Colonic mucosa (tissue), 4 donors: ENCODE measurements at regions not wholly inside any gene's neighbourhood (a gene's known extent, or its start where the extent isn't known, plus 50 kb on each side); places are given as distances from the start of the nearest gene placed in this dataset.

Source experiments
- DNase-seq: peaks from one replicate; pipeline ENCODE4 v3.0.0-alpha.2; 2020
- H3K27ac ChIP-seq: fragments of 200-600 bp; one replicate; pipeline ENCODE4 v1.8.0; 2021
- H3K27me3 ChIP-seq: fragments of 200-600 bp; one replicate; pipeline ENCODE4 v1.8.0; 2021
- H3K36me3 ChIP-seq: fragments of 200-600 bp; one replicate; pipeline ENCODE4 v1.8.0; 2021
- H3K4me1 ChIP-seq: fragments of 200-600 bp; one replicate; pipeline ENCODE4 v1.8.0; 2021; ENCODE audit warnings: mild to moderate bottlenecking
- H3K4me3 ChIP-seq: fragments of 200-600 bp; one replicate; pipeline ENCODE4 v1.8.0; 2021
- H3K9ac ChIP-seq, 2 donors: one replicate each; pipeline ENCODE4 v1.7.0; 2013; ENCODE audit warnings: control low read depth in 2 of 2, low read depth in 2 of 2, low read length in 2 of 2
- H3K9me3 ChIP-seq: fragments of 200-600 bp; one replicate; pipeline ENCODE4 v1.8.0; 2021
- intact Hi-C: fragments of 100-400 bp; cut with DNase I; formaldehyde crosslinking; loops from one replicate; pipeline ENCODE4 v1.14.1; 2022
- TF ChIP-seq, protein P1 (sequence below): fragments of 200-600 bp; IDR thresholded peaks from one replicate; pipeline ENCODE4 v1.8.0; 2022; ENCODE audit warnings: antibody characterized with exemption, mild to moderate bottlenecking
- donor health status: healthy.
- donor health status: DM: no; HTN: no; CAD: no.
- donor health status: DM: no; HTN: no; CAD: no.

DNA sequence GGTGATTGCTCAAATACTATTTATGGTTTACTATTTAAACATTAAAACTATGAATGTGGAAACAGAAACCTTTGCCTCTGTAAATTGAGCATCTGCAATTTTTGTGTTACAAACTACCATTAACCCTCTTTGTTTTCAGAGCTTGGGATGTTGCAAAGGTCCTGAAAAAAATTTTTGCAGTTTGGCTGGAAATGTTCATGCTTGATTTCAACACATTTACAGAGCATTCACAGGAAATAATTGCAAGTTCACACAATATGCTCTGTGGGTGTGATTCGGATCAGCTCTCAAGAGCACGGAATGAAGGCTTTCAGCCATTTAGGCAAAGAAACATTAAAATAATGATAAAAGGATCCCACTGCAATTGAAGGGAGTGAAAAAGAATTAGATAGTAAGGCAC lies 232.9 kb downstream of the ATP23 start:
- no peak overlapping the region for H3K9ac ChIP-seq
- no peak overlapping the region for H3K27ac ChIP-seq
- no peaks in the 10 kb centered on the region for H3K4me1 ChIP-seq
- H3K4me3 ChIP-seq: no peak overlapping the region
- no peaks in the 10 kb centered on the region for H3K36me3 ChIP-seq
- DNase-seq: no peak
- H3K27me3 ChIP-seq: no peaks in the 10 kb centered on the region
- H3K9me3 ChIP-seq: no peaks in the 10 kb centered on the region
- intact Hi-C loops: no loop called here
- TF ChIP-seq, protein P1, sequence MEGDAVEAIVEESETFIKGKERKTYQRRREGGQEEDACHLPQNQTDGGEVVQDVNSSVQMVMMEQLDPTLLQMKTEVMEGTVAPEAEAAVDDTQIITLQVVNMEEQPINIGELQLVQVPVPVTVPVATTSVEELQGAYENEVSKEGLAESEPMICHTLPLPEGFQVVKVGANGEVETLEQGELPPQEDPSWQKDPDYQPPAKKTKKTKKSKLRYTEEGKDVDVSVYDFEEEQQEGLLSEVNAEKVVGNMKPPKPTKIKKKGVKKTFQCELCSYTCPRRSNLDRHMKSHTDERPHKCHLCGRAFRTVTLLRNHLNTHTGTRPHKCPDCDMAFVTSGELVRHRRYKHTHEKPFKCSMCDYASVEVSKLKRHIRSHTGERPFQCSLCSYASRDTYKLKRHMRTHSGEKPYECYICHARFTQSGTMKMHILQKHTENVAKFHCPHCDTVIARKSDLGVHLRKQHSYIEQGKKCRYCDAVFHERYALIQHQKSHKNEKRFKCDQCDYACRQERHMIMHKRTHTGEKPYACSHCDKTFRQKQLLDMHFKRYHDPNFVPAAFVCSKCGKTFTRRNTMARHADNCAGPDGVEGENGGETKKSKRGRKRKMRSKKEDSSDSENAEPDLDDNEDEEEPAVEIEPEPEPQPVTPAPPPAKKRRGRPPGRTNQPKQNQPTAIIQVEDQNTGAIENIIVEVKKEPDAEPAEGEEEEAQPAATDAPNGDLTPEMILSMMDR: no peak

DNA sequence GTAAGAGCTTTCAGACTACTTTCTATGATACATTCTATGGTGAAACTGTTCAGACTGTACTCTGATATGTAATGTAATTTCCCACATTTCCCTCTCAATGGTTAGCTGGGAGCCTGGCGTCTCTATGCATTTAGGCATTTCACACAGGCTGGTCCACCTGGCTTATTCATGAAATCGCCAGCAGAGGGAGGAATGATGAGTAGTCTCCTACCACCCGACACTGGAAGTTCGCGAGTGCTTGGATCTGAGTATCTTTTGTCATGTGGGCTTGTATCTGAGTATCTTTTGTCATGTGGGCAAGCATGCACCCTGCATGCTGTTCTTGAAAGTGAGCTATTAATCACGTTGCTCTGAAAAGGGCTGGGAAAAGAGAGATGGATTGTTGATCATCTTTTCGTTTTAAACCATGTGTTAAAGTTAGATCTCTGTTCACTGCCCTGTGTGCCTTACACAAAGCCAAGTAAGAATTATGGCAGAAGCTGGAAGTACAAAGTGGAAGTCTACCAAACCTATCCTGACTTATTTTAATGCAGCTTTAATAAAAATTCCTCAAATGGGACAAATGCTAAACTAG lies 235.0 kb downstream of the ATP23 start:
- no peaks in the 10 kb centered on the region for H3K36me3 ChIP-seq
- no peaks in the 10 kb centered on the region for H3K9me3 ChIP-seq
- H3K4me3 ChIP-seq: no peak overlapping the region
- TF ChIP-seq, protein P1: no peak
- no peak overlapping the region for H3K27ac ChIP-seq
- no peaks in the 10 kb centered on the region for H3K4me1 ChIP-seq
- intact Hi-C loops: no loop called here
- no peaks in the 10 kb centered on the region for H3K27me3 ChIP-seq
- peak; percentile 45 for DNase-seq
- H3K9ac ChIP-seq: no peak overlapping the region

DNA sequence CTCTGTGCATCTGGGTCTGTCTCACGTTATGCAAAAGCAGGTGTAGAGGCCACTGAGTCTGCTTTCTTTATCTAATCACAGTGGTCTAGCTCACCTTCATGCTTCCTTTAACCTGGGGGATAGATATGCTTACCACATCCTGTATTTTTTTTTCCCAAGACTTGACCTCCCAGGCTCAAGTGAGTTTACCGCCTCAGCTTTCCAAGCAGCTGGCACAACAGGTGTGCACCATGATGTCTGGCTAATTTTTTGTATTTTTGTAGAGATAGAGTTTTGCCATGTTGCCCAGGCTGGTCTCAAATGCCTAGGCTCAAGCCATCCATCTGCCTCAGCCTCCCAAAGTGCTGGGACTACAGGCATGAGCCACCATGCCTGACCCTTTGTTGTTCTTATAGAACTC lies 236.0 kb downstream of the ATP23 start:
- Histone ChIP-seq H3K9ac (no peak overlapping the region), H3K27me3 (no peaks in the 10 kb centered on the region), H3K4me3 (no peak overlapping the region), H3K4me1 (no peaks in the 10 kb centered on the region), H3K36me3 (no peaks in the 10 kb centered on the region), H3K9me3 (no peaks in the 10 kb centered on the region), H3K27ac (no peak overlapping the region)
- intact Hi-C loops: no loop called here
- TF ChIP-seq, protein P1: no peak
- no peak for DNase-seq

DNA sequence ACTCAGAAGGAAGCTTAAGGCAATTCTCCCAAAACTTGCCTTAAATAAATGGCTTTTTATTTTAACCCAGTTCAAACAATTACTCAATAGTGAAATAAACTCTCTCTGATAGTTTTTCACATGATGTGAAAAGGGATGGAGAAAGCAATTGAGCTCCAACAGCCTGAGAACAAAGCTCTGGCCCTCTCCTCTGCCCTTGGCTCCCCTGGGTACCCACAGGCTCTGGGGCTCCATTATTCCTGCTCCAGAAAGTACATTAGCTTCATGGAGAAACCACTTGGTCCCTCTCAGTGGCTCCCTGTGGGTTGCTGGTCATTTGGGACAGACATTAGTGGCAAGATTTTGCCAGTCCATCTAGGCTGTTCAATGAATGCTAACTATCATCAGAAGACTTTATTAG lies 242.8 kb downstream of the ATP23 start:
- DNase-seq: no peak
- TF ChIP-seq, protein P1: no peak
- no peaks in the 10 kb centered on the region for H3K27me3 ChIP-seq
- no peak overlapping the region for H3K9ac ChIP-seq
- no peaks in the 10 kb centered on the region for H3K9me3 ChIP-seq
- no peaks in the 10 kb centered on the region for H3K36me3 ChIP-seq
- H3K4me1 ChIP-seq: no peaks in the 10 kb centered on the region
- H3K4me3 ChIP-seq: no peak overlapping the region
- no peak overlapping the region for H3K27ac ChIP-seq
- intact Hi-C loops: no loop called here

DNA sequence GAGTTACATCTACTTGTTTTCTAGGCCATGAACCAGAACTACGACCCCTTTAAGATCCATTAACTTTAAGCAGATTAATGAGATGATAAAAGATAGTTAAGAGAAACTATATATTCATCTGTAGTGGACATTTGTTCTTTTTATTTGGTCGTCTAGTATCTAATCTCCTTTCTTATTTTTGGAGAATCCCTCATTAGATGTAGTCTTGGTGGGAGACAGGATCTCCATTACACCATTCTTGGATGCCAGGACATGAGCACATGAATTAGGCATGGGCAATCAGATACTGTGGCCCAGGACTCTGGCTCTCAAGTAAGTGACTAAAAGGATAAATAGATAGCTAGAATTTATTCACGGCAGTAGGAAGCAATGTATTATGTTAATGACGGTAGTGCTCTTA lies 245.0 kb downstream of the ATP23 start:
- Histone ChIP-seq H3K36me3 (no peaks in the 10 kb centered on the region), H3K4me1 (no peaks in the 10 kb centered on the region), H3K4me3 (no peak overlapping the region), H3K27me3 (no peaks in the 10 kb centered on the region), H3K9ac (no peak overlapping the region), H3K27ac (no peak overlapping the region), H3K9me3 (no peaks in the 10 kb centered on the region)
- TF ChIP-seq, protein P1: no peak
- no peak for DNase-seq
- intact Hi-C loops: no loop called here

DNA sequence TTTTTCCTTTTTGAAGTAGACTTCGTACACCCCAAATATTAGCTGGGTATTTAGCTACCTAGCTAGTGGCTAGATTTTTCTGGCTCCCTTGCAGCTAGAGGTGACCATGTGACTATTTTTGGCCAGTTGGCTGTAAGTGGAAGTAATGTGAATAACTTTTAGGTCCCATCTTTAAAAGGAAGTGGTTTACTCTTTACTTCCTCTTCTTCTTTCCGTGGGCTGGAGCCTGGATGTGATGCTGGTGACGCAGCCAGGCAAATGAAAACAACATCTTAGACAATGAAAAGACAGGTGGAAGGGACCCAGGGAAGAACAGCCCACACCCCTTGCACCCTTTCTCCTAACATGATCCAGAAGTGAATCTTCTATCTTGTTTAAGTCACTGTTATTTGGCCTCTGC lies 245.5 kb downstream of the ATP23 start:
- no peak overlapping the region for H3K27ac ChIP-seq
- H3K36me3 ChIP-seq: no peaks in the 10 kb centered on the region
- no peaks in the 10 kb centered on the region for H3K4me1 ChIP-seq
- H3K9ac ChIP-seq: no peak overlapping the region
- no peak overlapping the region for H3K4me3 ChIP-seq
- no peak for DNase-seq
- H3K27me3 ChIP-seq: no peaks in the 10 kb centered on the region
- H3K9me3 ChIP-seq: no peaks in the 10 kb centered on the region
- intact Hi-C loops: no loop called here
- TF ChIP-seq, protein P1: no peak
